ENCODE measurements at regions not wholly inside any gene's neighbourhood (a gene's known extent, or its start where the extent isn't known, plus 50 kb on each side); places are given as distances from the start of the nearest gene placed in this dataset.

GRCh38 chr19:30149300-30149699 lies 207.3 kb downstream of the URI1 start:
- TF ChIP-seq CTCF (conservative IDR thresholded peaks at IDR 0.05; ENCODE audit: low read depth, low read length) (no peak), POLR2A (IDR thresholded peaks at IDR 0.05; ENCODE audit: low read depth, low read length) (no peak), FOS (IDR thresholded peaks at IDR 0.05; ENCODE audit: low read depth, low read length) (no peak), CHD1 (IDR thresholded peaks at IDR 0.05; ENCODE audit: low read depth, low read length) (no peak), RCOR1 (IDR thresholded peaks at IDR 0.05; ENCODE audit: insufficient replicate concordance, low read length) (no peak)

Data from IMR-90 (cell line).